MCF 10A (cell line): ENCODE measurements at regions not wholly inside any gene's neighbourhood (a gene's known extent, or its start where the extent isn't known, plus 50 kb on each side); places are given as distances from the start of the nearest gene placed in this dataset.

Source experiments
- BruUV-seq: library from RNA; stranded (reverse); fragments of 400-500 nt; replicated peaks from 2 replicates; lab custom pipeline; 2021; lab: Mats Ljungman, UMichigan
- CTCF ChIA-PET: fragments of 300-600 bp; sonication (Branson Sonifier 250); formaldehyde crosslinking; extraction: SDS; loops from one replicate; lab custom pipeline; 2021; ENCODE audit warnings: antibody characterized with exemption, inconsistent platforms; lab: Yijun Ruan, JAX
- POLR2A ChIA-PET: fragments of 300-600, 350-650 bp; sonication (Branson Sonifier 250); formaldehyde crosslinking; extraction: SDS; loops from one replicate; lab custom pipeline; 2020; ENCODE audit warnings: antibody characterized with exemption, inconsistent platforms; lab: Yijun Ruan, JAX
- DNase-seq: peaks from one replicate; pipeline ENCODE4 v3.0.0-alpha.2; 2018; ENCODE audit not compliant: unreplicated experiment
- H3K27ac Mint-ChIP-seq: one replicate; pipeline ENCODE4 v1.8.0; 2022; ENCODE audit warnings: mild to moderate bottlenecking, low read depth, mixed read lengths; ENCODE audit not compliant: unreplicated experiment
- H3K27me3 Mint-ChIP-seq: one replicate; pipeline ENCODE4 v1.8.0; 2022; ENCODE audit warnings: mixed read lengths; ENCODE audit not compliant: insufficient read depth, unreplicated experiment
- H3K36me3 Mint-ChIP-seq: one replicate; pipeline ENCODE4 v1.8.0; 2022; ENCODE audit warnings: mild to moderate bottlenecking, moderate library complexity, mixed read lengths; ENCODE audit not compliant: insufficient read depth, unreplicated experiment
- H3K4me1 Mint-ChIP-seq: one replicate; pipeline ENCODE4 v1.8.0; 2022; ENCODE audit warnings: mixed read lengths; ENCODE audit not compliant: insufficient read depth, unreplicated experiment
- H3K4me3 Mint-ChIP-seq: one replicate; pipeline ENCODE4 v1.8.0; 2022; ENCODE audit warnings: mild to moderate bottlenecking, moderate library complexity, mixed read lengths; ENCODE audit not compliant: unreplicated experiment
- H3K9me3 Mint-ChIP-seq: one replicate; pipeline ENCODE4 v1.8.0; 2022; ENCODE audit warnings: mixed read lengths; ENCODE audit not compliant: unreplicated experiment
- CTCF ChIP-seq: fragments of 200-600 bp; IDR thresholded peaks from one replicate; pipeline ENCODE4 v1.8.0; 2022; ENCODE audit warnings: antibody characterized with exemption, mild to moderate bottlenecking; ENCODE audit not compliant: unreplicated experiment
- intact Hi-C: fragments of 100-400 bp; cut with micrococcal nuclease; formaldehyde crosslinking; loops from 2 replicates; pipeline ENCODE4 v1.14.1; 2022

GRCh38 chr1:229080361-229080760 is 190.6 kb upstream of the RAB4A start:
- Mint-ChIP-seq H3K9me3 (peaks cover 28% of the 10 kb centered on the region), H3K4me1 (peaks cover 14% of the 10 kb centered on the region), H3K27ac (no peak overlapping the region), H3K27me3 (peaks cover 26% of the 10 kb centered on the region), H3K4me3 (no peak overlapping the region), H3K36me3 (no peaks in the 10 kb centered on the region)
- CTCF ChIA-PET: no interaction called here
- intact Hi-C loops: no loop called here
- no peak for DNase-seq
- no peak for TF ChIP-seq CTCF
- POLR2A ChIA-PET: no interaction called here
- BruUV-seq: no TSS peak

GRCh38 chr1:229085291-229085690 is 185.6 kb upstream of the RAB4A start:
- CTCF ChIA-PET: no interaction called here
- BruUV-seq: no TSS peak
- Mint-ChIP-seq H3K4me3 (no peak overlapping the region), H3K36me3 (no peaks in the 10 kb centered on the region), H3K4me1 (peaks cover 27% of the 10 kb centered on the region), H3K27ac (no peak overlapping the region), H3K9me3 (peaks cover 28% of the 10 kb centered on the region), H3K27me3 (peaks cover 42% of the 10 kb centered on the region)
- POLR2A ChIA-PET: interaction anchor here (0.6 kb wide), 1 partner anchor 140 kb away, joined by 3 read pairs; no protein-coding TSS in a partner anchor
- intact Hi-C loops: no loop called here
- no peak for DNase-seq
- no peak for TF ChIP-seq CTCF

GRCh38 chr1:229086091-229086490 is 184.8 kb upstream of the RAB4A start:
- ChIA-PET POLR2A (interaction anchor here (0.7 kb wide), 1 partner anchor 130 kb away, joined by 3 read pairs; no protein-coding TSS in a partner anchor), CTCF (no interaction called here)
- peaks cover 28% of the 10 kb centered on the region for H3K9me3 Mint-ChIP-seq
- peak; percentile 58 for DNase-seq
- intact Hi-C loops: no loop called here
- no peak overlapping the region for H3K4me3 Mint-ChIP-seq
- BruUV-seq: no TSS peak
- H3K4me1 Mint-ChIP-seq: peaks cover 27% of the 10 kb centered on the region
- TF ChIP-seq CTCF: no peak
- H3K27ac Mint-ChIP-seq: no peak overlapping the region
- H3K36me3 Mint-ChIP-seq: no peaks in the 10 kb centered on the region
- H3K27me3 Mint-ChIP-seq: peaks cover 42% of the 10 kb centered on the region

- BruUV-seq: no TSS peak
- H3K9me3 Mint-ChIP-seq: peaks cover 24% of the 10 kb centered on the region
- no peaks in the 10 kb centered on the region for H3K36me3 Mint-ChIP-seq
- H3K27ac Mint-ChIP-seq: no peak overlapping the region
- CTCF ChIA-PET: no interaction called here
- POLR2A ChIA-PET: no interaction called here
- no peak for TF ChIP-seq CTCF
- intact Hi-C loops: no loop called here
- no peak overlapping the region for H3K4me3 Mint-ChIP-seq
- H3K27me3 Mint-ChIP-seq: peaks cover 36% of the 10 kb centered on the region
- H3K4me1 Mint-ChIP-seq: peaks cover 27% of the 10 kb centered on the region
- DNase-seq: no peak
Measured at GRCh38 chr1:229086686-229087085, 184.2 kb upstream of the RAB4A start.
